C4-2B (cell line): ENCODE measurements at regions not wholly inside any gene's neighbourhood (a gene's known extent, or its start where the extent isn't known, plus 50 kb on each side); places are given as distances from the start of the nearest gene placed in this dataset.

Experiments used
- CTCF ChIP-seq: fragments of 450-650 bp; conservative IDR thresholded peaks from 2 replicates; pipeline ENCODE4 v1.5.1; 2017; ENCODE audit warnings: mild to moderate bottlenecking
- ZFX ChIP-seq: fragments of 450-650 bp; IDR thresholded peaks from 2 replicates; pipeline ENCODE4 v1.6.1; 2017

DNA sequence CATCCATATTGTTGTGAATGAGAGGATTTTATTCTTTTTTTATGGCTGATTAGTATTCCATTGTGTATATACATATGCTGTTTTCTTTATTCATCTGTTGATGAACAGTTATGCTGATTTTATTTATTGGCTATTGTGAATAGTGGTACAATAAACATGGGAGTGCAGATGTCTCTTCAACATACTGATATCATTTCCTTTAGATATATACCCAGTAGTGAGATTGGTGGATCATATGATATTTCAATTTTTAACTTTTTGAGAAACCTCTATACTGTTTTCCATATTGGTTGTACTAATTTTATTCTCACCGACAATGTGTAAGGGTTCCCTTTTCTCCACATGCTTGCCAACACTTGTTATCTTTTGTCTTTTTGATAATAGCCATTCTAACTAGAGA lies 144.5 kb downstream of the ADCYAP1 start:
- no peak for TF ChIP-seq CTCF
- TF ChIP-seq ZFX, result no peak
